NCI-H2107 treated with DMSO at 0.1 percent for 48 hours (cell line): ENCODE measurements at regions not wholly inside any gene's neighbourhood (a gene's known extent, or its start where the extent isn't known, plus 50 kb on each side); places are given as distances from the start of the nearest gene placed in this dataset.

ENCODE experiments used
- DNase-seq: peaks from one replicate; lab custom pipeline; 2025; ENCODE audit not compliant: unreplicated experiment; lab: John Stamatoyannopoulos, UW

- no peak for DNase-seq
Measured at GRCh38 chr12:111310076-111310870, 58.6 kb downstream of the PHETA1 start.

- DNase-seq = no peak
Measured at GRCh38 chr12:111309584-111309983, 59.3 kb downstream of the PHETA1 start.

DNA sequence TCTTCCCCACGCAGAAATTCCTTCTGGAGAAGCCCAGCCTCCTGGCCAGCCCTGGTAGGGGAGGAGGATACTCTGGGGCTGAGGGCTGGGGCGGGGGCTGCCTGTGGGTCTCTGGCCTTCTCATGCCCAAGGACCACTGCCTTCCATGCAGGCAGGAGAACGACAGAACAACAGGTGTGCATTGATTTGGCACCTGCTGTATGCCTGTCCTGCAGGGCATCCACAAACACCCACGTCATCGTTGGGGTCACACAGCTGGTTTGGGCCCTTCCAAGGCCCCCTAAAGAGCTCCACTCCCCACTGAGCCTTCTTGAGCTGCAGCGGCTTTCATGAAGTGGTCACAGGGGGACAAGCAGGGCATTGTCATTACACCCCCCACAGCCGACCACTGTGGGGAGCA lies 60.4 kb downstream of the PHETA1 start:
- no peak for DNase-seq

DNA sequence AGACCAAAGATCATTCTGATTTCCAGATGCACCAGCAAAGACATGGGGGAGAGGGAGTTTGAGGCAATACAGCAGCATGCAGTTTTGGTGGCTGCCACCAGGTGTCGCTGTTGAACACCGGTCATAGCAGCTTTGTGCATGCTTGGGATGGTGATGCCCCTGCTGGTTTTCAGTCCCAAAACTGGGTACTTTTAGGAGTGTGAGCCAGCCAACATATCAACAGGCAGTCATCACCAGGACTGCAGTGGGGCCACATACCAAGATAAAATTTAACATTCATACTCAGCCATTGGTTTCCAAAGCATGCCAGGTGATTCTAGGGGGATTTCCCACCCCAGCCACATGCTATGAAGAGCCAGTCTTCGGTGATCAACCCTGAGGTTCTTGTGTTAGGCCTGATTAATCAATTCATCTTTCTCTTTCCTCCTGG lies 64.2 kb downstream of the PHETA1 start:
- DNase-seq = no peak

GRCh38 chr12:111303531-111303930 lies 65.4 kb downstream of the PHETA1 start:
- no peak for DNase-seq

- DNase-seq = no peak
Measured at GRCh38 chr12:111298582-111299436, 70.1 kb downstream of the PHETA1 start.

DNA sequence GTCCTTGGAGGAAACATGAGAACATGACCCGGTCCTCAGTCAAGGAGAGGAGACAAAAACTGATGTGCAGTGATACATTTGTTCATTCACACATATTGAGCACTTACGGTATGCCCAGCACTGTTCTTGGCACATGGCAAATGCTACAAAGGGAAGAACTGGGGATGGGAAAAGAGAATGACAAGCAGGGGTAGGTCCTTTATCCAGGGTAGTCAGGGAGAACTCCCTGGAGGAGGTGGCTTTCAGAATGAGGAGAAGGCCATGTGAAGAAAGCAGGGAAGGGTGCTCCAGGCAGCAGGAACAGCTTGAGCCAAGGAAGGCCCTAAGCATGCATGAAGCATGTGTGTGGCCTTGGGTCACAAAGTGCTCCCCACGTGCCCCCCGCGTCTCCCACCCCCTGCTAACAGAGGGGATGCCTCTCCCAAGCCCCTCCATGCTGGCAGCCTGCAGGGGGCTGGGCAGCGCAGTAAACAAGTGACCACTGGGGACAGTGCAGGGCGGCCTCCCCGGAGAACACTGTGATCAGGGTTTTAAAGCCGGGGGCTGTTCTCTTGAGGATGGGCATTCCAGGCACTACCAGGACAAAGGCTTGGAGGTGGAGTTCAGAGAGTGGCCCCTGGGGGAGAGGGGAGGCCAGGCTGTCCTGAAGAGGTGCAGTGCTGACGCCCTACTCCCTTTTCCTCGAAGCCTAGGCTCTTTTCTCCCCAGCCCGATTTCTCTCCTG lies 71.0 kb downstream of the PHETA1 start:
- DNase-seq = no peak

- DNase-seq = no peak
Measured at GRCh38 chr12:111296906-111297463, 71.9 kb downstream of the PHETA1 start.

- DNase-seq = no peak
Measured at GRCh38 chr12:111295176-111295575, 73.7 kb downstream of the PHETA1 start.

DNA sequence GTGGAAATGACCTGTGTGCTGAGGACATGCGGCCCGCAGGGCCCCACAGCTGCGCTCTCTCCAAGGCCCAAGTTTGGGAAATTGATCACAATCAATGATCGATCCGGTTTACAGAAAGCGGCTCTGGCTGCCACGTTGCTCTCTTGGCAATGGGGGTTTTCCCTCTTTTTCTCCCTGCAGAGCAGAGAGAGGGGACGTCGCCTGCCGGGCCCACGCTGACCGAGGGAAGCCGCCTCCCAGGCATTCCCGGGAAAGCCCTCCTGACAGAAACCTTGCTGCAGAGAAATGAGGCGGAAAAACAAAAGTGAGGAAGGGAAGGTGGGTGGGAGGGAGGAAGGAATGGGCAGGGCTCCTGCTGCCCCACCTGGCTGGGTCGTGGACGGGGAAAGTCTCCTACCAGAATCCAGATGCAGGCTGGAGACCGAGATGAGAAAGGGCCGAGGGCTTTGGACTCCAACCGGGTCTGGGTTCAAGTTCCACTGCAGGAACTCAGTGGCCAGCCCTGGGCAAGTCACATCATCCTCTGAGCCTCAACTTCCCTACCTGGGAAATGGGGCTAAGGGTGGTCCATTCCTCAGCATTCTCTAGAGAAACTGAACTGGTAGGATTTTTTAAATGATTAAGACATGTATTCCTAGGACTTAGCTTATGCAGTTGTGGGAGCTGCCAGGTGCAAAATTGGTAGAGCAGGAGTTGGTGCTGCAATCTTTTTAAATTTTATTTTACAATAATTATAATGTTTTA lies 75.5 kb downstream of the PHETA1 start:
- no peak for DNase-seq

- no peak for DNase-seq
Measured at GRCh38 chr12:111291357-111291756, 77.5 kb downstream of the PHETA1 start.

- DNase-seq = no peak
Measured at GRCh38 chr12:111288771-111289170, 80.1 kb downstream of the PHETA1 start.

- no peak for DNase-seq
Measured at GRCh38 chr12:111287125-111287900, 81.6 kb downstream of the PHETA1 start.

GRCh38 chr12:111285200-111285599 lies 83.7 kb downstream of the PHETA1 start:
- no peak for DNase-seq

DNA sequence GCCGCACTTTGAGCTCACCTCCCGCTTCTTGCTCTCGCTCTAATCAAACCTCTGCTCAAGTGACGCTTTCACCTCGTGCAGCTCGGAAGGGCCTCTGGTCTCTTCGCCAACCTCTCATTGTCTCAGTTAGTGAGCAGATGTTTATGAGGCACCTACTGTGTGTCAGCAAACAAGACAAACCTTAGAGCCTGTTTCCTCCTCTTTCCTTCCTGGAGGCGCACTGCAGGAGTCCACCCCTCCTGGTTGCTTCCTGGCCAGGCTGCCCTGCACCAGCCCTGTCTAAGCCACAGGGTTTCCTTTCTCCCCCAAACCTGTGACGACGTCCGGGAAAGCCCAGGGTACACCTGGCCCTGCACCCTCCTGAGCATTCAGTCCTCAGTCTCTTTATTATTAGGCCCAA lies 84.2 kb downstream of the PHETA1 start:
- DNase-seq = no peak

- no peak for DNase-seq
Measured at GRCh38 chr12:111283966-111284365, 84.9 kb downstream of the PHETA1 start.

DNA sequence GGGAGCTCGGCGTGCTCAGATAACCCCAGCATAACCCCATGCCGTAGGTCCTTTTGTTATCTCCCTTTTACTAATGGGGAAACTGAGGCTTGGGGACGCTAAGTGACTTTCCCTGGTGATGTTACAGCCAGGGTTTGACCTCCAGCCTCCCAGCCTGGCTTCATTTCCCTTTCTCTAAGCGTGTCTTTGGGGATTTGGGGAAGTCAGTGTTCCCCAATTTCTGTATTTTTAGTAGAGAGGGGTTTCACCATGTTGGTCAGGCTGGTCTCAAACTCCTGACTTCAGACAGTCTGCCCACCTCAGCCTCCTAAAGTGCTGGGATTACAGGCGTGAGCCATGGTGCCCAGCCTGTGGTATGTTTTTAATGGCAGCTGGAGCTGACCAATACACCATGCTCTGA lies 85.4 kb downstream of the PHETA1 start:
- DNase-seq = no peak

GRCh38 chr12:111277570-111277969 lies 91.3 kb downstream of the PHETA1 start:
- no peak for DNase-seq

- DNase-seq = no peak
Measured at GRCh38 chr12:111276146-111276545, 92.7 kb downstream of the PHETA1 start.

DNA sequence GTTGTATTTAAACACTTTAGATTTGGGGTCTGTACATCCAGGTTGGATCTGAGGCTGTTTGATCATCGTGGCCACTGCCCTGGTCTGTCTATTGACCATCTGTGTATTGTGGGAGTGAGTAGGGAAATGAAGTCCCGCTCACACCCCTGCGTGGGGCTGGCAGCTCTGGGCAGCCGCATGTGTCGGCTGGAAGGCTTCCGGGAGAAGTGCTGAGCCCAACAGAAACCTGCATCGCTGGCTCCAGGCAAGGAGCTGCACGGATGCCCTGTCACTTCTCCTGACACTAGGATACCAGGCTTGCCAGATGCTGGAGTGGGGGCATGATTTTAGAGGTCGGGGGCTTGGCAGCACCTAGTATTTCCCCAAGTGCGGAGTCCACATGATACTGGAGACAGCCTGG lies 93.6 kb downstream of the PHETA1 start:
- no peak for DNase-seq
